Activated CD8-positive, alpha-beta T cell treated with anti-CD3 and anti-CD28 coated beads for 36 hours (primary cell): ENCODE measurements at regions not wholly inside any gene's neighbourhood (a gene's known extent, or its start where the extent isn't known, plus 50 kb on each side); places are given as distances from the start of the nearest gene placed in this dataset.

Source experiments
- ATAC-seq: fragments of 200-7000 bp; cut with Tn5 transposase; one replicate; pipeline ENCODE4 v1.10.0; 2021; ENCODE audit warnings: mild to moderate bottlenecking, moderate library complexity
- CTCF ChIA-PET: fragments of 350-600 bp; sonication (Branson Sonifier 250); formaldehyde crosslinking; loops from one replicate; lab custom pipeline; 2021; ENCODE audit warnings: antibody characterized with exemption; lab: Charles Lee
- POLR2A ChIA-PET: fragments of 350-600 bp; sonication (Branson Sonifier 250); formaldehyde crosslinking; loops from one replicate; lab custom pipeline; 2021; ENCODE audit warnings: antibody characterized with exemption; lab: Charles Lee
- DNase-seq: peaks from one replicate; pipeline ENCODE4 v3.0.0-alpha.2; 2020
- H3K27ac Mint-ChIP-seq: one replicate; pipeline ENCODE4 v1.8.0; 2021; ENCODE audit warnings: mild to moderate bottlenecking, mixed read lengths
- H3K27me3 Mint-ChIP-seq: one replicate; pipeline ENCODE4 v1.8.0; 2021; ENCODE audit warnings: mixed read lengths
- H3K36me3 Mint-ChIP-seq: one replicate; pipeline ENCODE4 v1.8.0; 2021; ENCODE audit warnings: low read depth, mixed read lengths
- H3K4me1 Mint-ChIP-seq: one replicate; pipeline ENCODE4 v1.8.0; 2021; ENCODE audit warnings: low read depth, mixed read lengths
- H3K4me3 Mint-ChIP-seq: one replicate; pipeline ENCODE4 v1.8.0; 2021; ENCODE audit warnings: mild to moderate bottlenecking, moderate library complexity, mixed read lengths
- H3K9me3 Mint-ChIP-seq: one replicate; pipeline ENCODE4 v1.8.0; 2021; ENCODE audit warnings: mixed read lengths
- intact Hi-C: fragments of 100-400 bp; cut with micrococcal nuclease; formaldehyde crosslinking; loops from one replicate; pipeline ENCODE4 v1.10.0; 2022
- TF ChIP-seq, protein P1 (sequence below): fragments of 200-600 bp; IDR thresholded peaks from one replicate; pipeline ENCODE4 v1.8.0; 2022; ENCODE audit warnings: antibody characterized with exemption, mild to moderate bottlenecking

DNA sequence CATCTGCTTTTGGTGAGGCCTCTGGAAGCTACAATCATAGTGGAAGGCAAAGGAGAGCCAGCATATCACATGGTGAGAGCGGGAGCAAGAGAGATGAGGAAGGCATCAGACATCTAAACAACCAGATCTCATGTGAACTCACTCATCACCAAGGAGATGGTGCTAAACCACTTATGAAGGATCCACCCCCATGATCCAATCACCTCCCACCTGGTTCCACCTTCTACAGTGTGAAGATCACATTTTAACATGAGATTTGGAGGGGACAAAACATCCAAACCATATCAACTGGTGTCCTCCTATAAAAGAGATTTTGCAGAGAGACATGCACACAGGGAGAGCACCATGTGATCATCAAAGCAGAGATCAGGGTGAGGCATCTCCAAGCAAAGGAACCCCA lies 578.6 kb downstream of the MATN1 start:
- POLR2A ChIA-PET: no interaction called here
- Mint-ChIP-seq H3K4me1 (no peaks in the 10 kb centered on the region), H3K4me3 (no peak overlapping the region), H3K9me3 (no peaks in the 10 kb centered on the region), H3K27ac (no peak overlapping the region), H3K27me3 (peaks cover 15% of the 10 kb centered on the region), H3K36me3 (no peaks in the 10 kb centered on the region)
- intact Hi-C loops: no loop called here
- TF ChIP-seq, protein P1, sequence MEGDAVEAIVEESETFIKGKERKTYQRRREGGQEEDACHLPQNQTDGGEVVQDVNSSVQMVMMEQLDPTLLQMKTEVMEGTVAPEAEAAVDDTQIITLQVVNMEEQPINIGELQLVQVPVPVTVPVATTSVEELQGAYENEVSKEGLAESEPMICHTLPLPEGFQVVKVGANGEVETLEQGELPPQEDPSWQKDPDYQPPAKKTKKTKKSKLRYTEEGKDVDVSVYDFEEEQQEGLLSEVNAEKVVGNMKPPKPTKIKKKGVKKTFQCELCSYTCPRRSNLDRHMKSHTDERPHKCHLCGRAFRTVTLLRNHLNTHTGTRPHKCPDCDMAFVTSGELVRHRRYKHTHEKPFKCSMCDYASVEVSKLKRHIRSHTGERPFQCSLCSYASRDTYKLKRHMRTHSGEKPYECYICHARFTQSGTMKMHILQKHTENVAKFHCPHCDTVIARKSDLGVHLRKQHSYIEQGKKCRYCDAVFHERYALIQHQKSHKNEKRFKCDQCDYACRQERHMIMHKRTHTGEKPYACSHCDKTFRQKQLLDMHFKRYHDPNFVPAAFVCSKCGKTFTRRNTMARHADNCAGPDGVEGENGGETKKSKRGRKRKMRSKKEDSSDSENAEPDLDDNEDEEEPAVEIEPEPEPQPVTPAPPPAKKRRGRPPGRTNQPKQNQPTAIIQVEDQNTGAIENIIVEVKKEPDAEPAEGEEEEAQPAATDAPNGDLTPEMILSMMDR: no peak
- CTCF ChIA-PET: no interaction called here
- DNase-seq: no peak
- no peak for ATAC-seq

GRCh38 chr1:30143517-30143916 lies 579.9 kb downstream of the MATN1 start:
- POLR2A ChIA-PET: no interaction called here
- no peaks in the 10 kb centered on the region for H3K36me3 Mint-ChIP-seq
- TF ChIP-seq, protein P1: no peak
- H3K9me3 Mint-ChIP-seq: no peaks in the 10 kb centered on the region
- intact Hi-C loops: no loop called here
- no peaks in the 10 kb centered on the region for H3K4me1 Mint-ChIP-seq
- no peak for DNase-seq
- H3K4me3 Mint-ChIP-seq: no peak overlapping the region
- CTCF ChIA-PET: no interaction called here
- no peak overlapping the region for H3K27ac Mint-ChIP-seq
- peaks cover 13% of the 10 kb centered on the region for H3K27me3 Mint-ChIP-seq
- ATAC-seq: no peak

DNA sequence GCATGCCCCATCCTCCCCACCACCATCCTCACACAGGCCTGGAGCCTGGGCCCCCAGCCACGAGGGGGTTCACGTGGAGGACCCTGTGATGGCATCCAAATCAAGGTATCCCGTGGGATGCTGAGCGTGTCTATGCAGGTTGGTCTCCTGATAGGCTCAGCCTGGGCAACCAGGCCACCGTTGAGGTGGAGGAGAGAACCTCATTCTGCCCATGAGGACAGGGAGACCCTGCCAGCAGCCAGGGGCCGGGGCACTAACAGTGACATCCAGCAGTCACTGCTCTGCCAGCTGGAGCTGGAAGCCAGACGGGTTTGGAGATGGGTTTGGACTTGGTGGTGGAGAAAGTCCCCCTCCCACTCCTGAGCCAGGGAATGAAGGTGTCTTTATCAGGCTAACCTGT lies 582.8 kb downstream of the MATN1 start:
- Mint-ChIP-seq H3K27ac (no peak overlapping the region), H3K4me3 (no peak overlapping the region), H3K36me3 (no peaks in the 10 kb centered on the region), H3K4me1 (no peaks in the 10 kb centered on the region), H3K27me3 (peaks cover 8% of the 10 kb centered on the region), H3K9me3 (no peaks in the 10 kb centered on the region)
- TF ChIP-seq, protein P1: no peak
- intact Hi-C loops: no loop called here
- ATAC-seq (no peak), DNase-seq (no peak)
- CTCF ChIA-PET: no interaction called here
- POLR2A ChIA-PET: no interaction called here

GRCh38 chr1:30138891-30139290 lies 584.5 kb downstream of the MATN1 start:
- ChIA-PET CTCF (no interaction called here), POLR2A (no interaction called here)
- no peaks in the 10 kb centered on the region for H3K9me3 Mint-ChIP-seq
- ATAC-seq (no peak), DNase-seq (no peak)
- no peak overlapping the region for H3K4me3 Mint-ChIP-seq
- no peaks in the 10 kb centered on the region for H3K4me1 Mint-ChIP-seq
- intact Hi-C loops: no loop called here
- no peaks in the 10 kb centered on the region for H3K36me3 Mint-ChIP-seq
- H3K27ac Mint-ChIP-seq: no peak overlapping the region
- TF ChIP-seq, protein P1: no peak
- peaks cover 3% of the 10 kb centered on the region for H3K27me3 Mint-ChIP-seq

DNA sequence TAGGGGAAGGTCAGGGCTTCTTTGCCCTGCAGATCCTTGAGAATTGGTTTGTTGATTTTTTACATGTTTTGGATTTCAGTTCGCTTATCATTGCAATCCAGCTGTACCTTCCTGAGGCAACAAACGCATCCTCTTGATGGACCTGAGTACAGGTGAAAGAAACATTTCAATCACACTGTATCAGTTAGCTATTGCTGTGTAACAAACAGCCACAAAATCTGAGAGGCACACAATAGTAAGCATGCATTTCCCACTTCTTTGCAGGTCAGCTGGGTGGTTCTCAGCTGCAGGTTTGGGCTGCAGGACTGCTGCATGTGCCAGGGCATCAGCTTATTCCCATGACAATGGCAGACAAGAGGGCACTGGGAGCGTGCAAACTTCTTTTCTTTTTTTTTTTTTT lies 586.4 kb downstream of the MATN1 start:
- ChIA-PET POLR2A (no interaction called here), CTCF (no interaction called here)
- TF ChIP-seq, protein P1: no peak
- Mint-ChIP-seq H3K27me3 (peaks cover 3% of the 10 kb centered on the region), H3K36me3 (no peaks in the 10 kb centered on the region), H3K27ac (no peak overlapping the region), H3K9me3 (no peaks in the 10 kb centered on the region), H3K4me3 (no peak overlapping the region), H3K4me1 (no peaks in the 10 kb centered on the region)
- intact Hi-C loops: no loop called here
- ATAC-seq: no peak
- no peak for DNase-seq
